ES-I3 (cell line): ENCODE measurements at regions not wholly inside any gene's neighbourhood (a gene's known extent, or its start where the extent isn't known, plus 50 kb on each side); places are given as distances from the start of the nearest gene placed in this dataset.
"Not testable (repeated sequence)": the region's sequence is repeated elsewhere in the genome, so short reads cannot be mapped to it uniquely, and the experiment has no call there.

Experiments used
- H3K36me3 ChIP-seq: 2 replicates; pipeline ENCODE4 v1.6.1; 2013; ENCODE audit warnings: mild to moderate bottlenecking, low read length, control low read depth, moderate library complexity; ENCODE audit not compliant: insufficient read depth
- H3K4me1 ChIP-seq: 2 replicates; pipeline ENCODE4 v1.6.1; 2013; ENCODE audit warnings: mild to moderate bottlenecking, control low read depth, low read length; ENCODE audit not compliant: insufficient read depth
- H3K9ac ChIP-seq: 2 replicates; pipeline ENCODE4 v1.6.1; 2013; ENCODE audit warnings: low read depth, mild to moderate bottlenecking, low read length, moderate library complexity
- H3K9me3 ChIP-seq: 2 replicates; pipeline ENCODE4 v1.6.1; 2013; ENCODE audit warnings: mild to moderate bottlenecking, low read length, moderate library complexity; ENCODE audit not compliant: control insufficient read depth, insufficient read depth

DNA sequence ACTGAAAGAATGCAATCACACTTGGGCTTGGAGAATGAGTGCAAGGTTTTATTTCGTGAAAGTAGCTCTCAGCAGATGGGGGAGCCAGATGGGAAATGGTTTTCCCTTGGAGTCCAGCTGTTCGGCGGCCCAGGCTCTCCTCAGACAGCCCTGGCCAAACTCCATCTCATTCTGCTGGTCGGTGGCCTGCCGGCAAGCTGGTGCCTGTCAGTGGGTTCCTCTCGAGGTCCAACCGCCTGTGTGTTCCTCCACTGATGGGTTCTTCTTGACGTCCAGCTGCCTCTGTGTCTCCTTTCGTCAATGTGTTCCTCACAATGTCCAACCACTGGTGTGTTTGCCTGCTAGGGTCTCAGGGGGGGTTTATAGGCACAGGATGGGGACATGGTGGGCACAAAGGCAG lies 80.3 kb downstream of the POU3F4 start:
- Histone ChIP-seq H3K36me3 (no peaks in the 10 kb centered on the region), H3K4me1 (no peaks in the 10 kb centered on the region), H3K9me3 (no peaks in the 10 kb centered on the region), H3K9ac (no peak overlapping the region)

GRCh38 chrX:83593634-83594294 lies 85.7 kb downstream of the POU3F4 start:
- Histone ChIP-seq H3K9ac (peak overlapping the region; percentile 76; the same call in 1 of the 2 replicates), H3K9me3 (no peaks in the 10 kb centered on the region), H3K4me1 (no peaks in the 10 kb centered on the region), H3K36me3 (no peaks in the 10 kb centered on the region)

DNA sequence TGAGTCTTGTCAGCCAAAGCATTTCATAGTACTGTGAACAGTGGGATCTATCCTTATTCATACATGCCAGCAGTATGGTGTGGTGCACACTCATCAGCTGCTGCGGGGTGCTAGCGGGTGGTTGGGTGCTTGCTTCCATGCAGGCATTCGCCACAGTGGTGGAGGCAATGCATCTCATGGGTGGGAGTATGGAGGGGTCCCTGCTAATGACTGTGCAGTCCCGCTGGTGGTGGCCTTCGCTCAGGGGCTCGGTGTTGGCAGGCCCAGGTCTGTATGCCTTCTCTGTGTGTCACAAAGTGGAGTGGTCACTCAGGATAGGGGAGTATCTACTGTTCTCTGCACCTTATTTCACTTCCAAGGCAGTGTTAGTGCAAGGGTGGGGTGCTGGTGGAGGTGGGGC lies 122.6 kb downstream of the POU3F4 start:
- Histone ChIP-seq H3K9ac (no peak overlapping the region), H3K4me1 (no peaks in the 10 kb centered on the region), H3K36me3 (no peaks in the 10 kb centered on the region), H3K9me3 (no peaks in the 10 kb centered on the region)

- H3K4me1 ChIP-seq, H3K9me3 ChIP-seq, H3K9ac ChIP-seq, H3K36me3 ChIP-seq: not testable (repeated sequence)
Observed at GRCh38 chrX:83649706-83650105, 141.6 kb downstream of the POU3F4 start.

DNA sequence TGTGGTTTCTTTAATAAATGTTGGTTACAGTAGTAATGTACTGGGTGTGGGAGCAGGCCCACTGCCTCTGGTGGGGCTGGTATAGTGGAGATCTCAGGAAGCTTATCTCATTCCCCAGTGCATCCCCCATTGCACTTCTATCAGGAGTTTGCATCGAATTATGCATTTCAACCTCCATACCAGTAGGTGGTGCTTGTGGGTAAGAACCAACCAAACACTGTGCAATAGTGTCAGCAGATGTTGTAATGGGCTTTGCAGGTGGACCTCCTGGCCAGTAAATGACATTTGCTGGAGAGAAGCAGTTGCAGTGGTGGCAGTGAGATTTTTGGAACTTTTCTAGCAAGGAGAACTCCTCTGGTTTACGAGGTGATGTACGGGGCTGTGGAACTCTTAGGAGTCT lies 150.6 kb downstream of the POU3F4 start:
- H3K9ac ChIP-seq = no peak overlapping the region
- H3K36me3 ChIP-seq = no peaks in the 10 kb centered on the region
- H3K9me3 ChIP-seq = 0 out of 2 replicates have a peak, but pooled peaks cover 3% of the 10 kb centered on the region
- H3K4me1 ChIP-seq = no peaks in the 10 kb centered on the region
